HCT116 (cell line): ENCODE measurements at regions not wholly inside any gene's neighbourhood (a gene's known extent, or its start where the extent isn't known, plus 50 kb on each side); places are given as distances from the start of the nearest gene placed in this dataset.

Source experiments
- CTCF ChIP-seq, 3 experiments: fragments of 200-600 bp in 1 of 3; sonication (generic) in 1 of 3; IDR thresholded peaks in 2 of 3; conservative IDR thresholded peaks in 1 of 3; 2 replicates each; pipeline ENCODE4 v1.5.1; 2012 to 2017; ENCODE audit warnings: low read depth in 2 of 3, low read length in 2 of 3, antibody characterized with exemption in 1 of 3, borderline replicate concordance in 1 of 3, control low read depth in 1 of 3, mild to moderate bottlenecking in 1 of 3, mixed read lengths in 1 of 3, mixed run types in 1 of 3, moderate library complexity in 1 of 3; ENCODE audit not compliant: insufficient read depth in 1 of 3
- EZH2 ChIP-seq: fragments of 200-600 bp; sonication (generic); IDR thresholded peaks from 2 replicates; pipeline ENCODE4 v1.6.1; 2017; ENCODE audit warnings: antibody characterized with exemption, mixed run types
- FOSL1 ChIP-seq: IDR thresholded peaks from 2 replicates; pipeline ENCODE4 v1.6.1; 2012; ENCODE audit warnings: low read depth
- JUND ChIP-seq: IDR thresholded peaks from 2 replicates; pipeline ENCODE4 v1.6.1; 2012
- POLR2AphosphoS5 ChIP-seq: IDR thresholded peaks from 2 replicates; pipeline ENCODE4 v1.6.1; 2011; ENCODE audit warnings: mild to moderate bottlenecking, low read depth, low read length, moderate library complexity
- REST ChIP-seq: IDR thresholded peaks from 2 replicates; pipeline ENCODE4 v1.6.1; 2012; ENCODE audit warnings: low read depth
- YY1 ChIP-seq: IDR thresholded peaks from 2 replicates; pipeline ENCODE4 v1.6.1; 2011; ENCODE audit warnings: low read length, low read depth, moderate library complexity, mild to moderate bottlenecking; ENCODE audit not compliant: insufficient replicate concordance; ENCODE audit errors: extremely low read depth
- ZNF274 ChIP-seq: fragments of 200-500 bp; sonication (Bioruptor generic); IDR thresholded peaks from 2 replicates; pipeline ENCODE4 v1.6.1; 2014; ENCODE audit warnings: mild to moderate bottlenecking, low read depth, low read length, inconsistent platforms

- no peak for TF ChIP-seq CTCF (IDR thresholded peaks at IDR 0.05 in 2 of 3, conservative IDR thresholded peaks at IDR 0.05 in 1 of 3; ENCODE audit: borderline replicate concordance in 1 of 3, insufficient read depth in 1 of 3, low read depth in 2 of 3, low read length in 2 of 3)
- no peak for TF ChIP-seq REST
- TF ChIP-seq FOSL1, result no peak
- TF ChIP-seq EZH2, result no peak
- TF ChIP-seq ZNF274, result no peak
- no peak for TF ChIP-seq JUND
- no peak for TF ChIP-seq YY1
- TF ChIP-seq POLR2AphosphoS5, result no peak
Measured at GRCh38 chr1:239566074-239566473, 179.7 kb downstream of the CHRM3 start.
